ENCODE measurements at regions not wholly inside any gene's neighbourhood (a gene's known extent, or its start where the extent isn't known, plus 50 kb on each side); places are given as distances from the start of the nearest gene placed in this dataset.
"Not testable (repeated sequence)": the region's sequence is repeated elsewhere in the genome, so short reads cannot be mapped to it uniquely, and the experiment has no call there.

DNA sequence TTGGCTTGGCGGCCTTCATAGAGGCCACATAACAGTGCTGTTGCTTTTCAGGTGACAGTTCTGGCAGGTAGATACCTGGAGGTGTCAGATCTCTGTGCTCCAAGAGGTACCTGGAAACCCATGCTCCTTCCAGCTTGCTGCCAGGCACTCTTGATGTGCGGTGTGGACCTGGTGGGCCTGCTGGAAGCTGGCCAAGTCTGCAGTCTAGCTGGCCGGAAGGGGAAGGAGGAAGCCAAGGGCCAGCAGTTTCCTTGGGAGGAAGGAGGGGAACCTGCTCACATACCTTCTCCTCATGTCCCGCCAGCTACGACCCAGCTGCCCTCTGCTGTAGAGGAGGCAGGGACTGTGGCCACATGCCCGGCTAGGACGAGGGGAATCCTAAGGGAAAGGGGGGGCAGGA is 166.4 kb upstream of the AJAP1 start:
- DNase-seq (ENCODE audit: low spot score) = no peak

DNA sequence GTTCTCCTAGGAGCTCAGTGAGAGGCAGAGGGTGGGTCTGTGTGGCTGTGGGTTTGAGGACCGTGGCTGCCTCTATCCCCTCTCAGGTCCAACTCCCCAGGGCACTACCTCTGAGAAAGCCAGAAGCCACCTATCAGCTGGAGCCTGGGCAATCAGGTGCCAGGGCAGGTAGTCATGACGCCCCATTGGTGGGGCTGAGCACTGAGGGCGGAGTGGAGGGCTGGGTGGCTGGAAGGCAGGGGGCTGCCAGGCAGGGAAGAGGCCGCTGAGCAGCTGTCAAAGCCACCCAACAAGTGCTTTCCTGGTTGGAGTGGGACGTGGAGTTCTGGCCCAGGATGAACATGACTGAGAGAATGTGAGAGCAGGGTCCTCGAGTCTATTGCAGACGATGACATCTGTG is 164.9 kb upstream of the AJAP1 start:
- DNase-seq (ENCODE audit: low spot score) = no peak

DNA sequence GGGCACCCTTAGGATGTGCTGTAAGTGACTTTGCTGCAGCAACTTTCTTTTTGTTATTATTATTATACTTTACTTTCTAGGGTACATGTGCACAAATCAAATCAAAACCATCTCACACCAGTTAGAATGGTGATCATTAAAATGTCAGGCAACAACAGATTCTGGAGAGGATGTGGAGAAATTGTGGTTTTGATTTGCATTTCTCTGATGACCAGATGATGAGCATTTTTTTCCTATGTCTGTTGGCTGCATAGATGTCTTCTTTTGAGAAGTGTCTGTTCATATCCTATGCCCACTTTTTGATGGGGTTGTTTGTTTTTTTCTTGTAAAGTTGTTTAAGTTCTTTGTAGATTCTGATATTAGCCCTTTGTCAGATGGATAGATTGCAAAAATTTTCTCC is 164.4 kb upstream of the AJAP1 start:
- not testable (repeated sequence) for DNase-seq (ENCODE audit: low spot score)

DNA sequence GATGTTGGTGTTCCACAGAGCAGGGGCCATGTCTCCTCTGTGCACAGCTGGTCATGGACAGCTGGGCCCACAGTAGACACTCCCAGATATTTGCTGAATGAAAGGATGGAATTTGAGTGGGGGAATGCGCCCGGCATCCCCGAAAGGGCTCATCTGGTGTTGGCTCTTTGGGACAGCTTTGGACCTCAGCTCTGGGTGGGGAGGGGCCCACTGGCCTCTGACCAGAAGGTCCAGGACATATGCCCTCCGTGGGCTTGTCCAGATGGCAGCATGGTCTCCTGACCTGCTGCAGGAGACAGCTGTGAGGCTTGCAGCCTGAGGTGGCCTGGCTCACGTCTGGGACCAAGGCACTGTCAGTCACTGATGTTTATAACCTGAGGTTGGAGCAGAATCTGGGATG is 160.4 kb upstream of the AJAP1 start:
- DNase-seq (ENCODE audit: low spot score) = no peak

DNA sequence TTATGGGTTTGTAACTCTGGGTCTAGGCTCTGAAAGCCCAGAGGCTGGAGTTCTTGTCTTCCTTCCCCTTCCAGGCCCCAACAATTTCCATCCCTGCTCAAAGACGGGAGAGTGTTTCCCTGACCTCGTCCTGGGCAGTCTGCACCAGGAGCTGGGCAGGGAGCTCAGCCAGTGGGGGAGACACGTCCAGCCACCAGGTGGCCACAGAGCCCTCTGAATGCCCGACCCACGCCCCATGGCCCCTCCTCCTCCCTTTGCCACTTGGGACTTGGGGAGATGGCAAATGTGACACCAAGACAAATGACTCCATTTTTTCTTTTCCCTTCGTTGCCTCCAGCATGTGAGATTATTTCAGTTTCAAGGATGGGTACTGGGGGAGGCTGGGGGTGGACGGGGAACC is 159.9 kb upstream of the AJAP1 start:
- DNase-seq (ENCODE audit: low spot score) = no peak

DNA sequence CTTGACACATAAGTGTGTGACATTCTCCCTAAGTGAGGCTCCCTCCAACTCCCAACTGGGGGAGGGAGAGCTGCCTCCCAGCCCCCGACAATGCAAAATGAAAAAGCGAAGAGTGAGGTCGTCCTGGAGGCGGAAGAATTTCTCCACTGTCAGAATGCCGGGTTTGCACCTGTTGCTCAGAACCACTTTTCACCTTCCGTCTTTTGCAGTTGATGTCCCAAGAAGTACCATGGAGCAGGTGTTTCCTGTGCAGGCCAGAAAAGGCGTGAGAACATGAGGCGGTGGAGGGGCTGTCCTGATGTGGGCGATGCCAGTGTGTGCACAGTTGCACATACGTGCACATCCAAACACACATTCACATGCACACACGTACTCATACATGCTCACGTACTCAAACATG is 158.6 kb upstream of the AJAP1 start:
- DNase-seq (ENCODE audit: low spot score) = no peak

DNA sequence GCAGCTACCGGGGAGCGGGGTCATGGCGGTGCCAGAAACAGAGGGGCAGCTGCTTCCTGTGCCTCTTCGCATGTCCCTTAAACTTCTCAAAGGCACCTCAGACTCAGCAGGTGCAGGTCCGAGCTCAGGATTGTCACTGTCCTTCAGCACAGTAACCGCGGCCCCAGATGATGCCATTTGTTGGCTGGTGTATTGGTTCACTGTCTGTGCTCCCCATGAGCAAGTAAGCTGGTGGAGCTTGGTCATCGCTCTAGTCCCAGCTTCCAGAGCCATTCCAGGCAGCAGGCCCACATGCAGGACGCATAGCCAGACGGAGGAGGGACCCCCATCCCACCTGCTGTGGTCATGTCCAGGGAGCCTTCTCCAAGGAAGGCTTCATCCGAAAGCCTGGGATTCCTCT is 154.0 kb upstream of the AJAP1 start:
- DNase-seq (ENCODE audit: low spot score) = no peak

DNA sequence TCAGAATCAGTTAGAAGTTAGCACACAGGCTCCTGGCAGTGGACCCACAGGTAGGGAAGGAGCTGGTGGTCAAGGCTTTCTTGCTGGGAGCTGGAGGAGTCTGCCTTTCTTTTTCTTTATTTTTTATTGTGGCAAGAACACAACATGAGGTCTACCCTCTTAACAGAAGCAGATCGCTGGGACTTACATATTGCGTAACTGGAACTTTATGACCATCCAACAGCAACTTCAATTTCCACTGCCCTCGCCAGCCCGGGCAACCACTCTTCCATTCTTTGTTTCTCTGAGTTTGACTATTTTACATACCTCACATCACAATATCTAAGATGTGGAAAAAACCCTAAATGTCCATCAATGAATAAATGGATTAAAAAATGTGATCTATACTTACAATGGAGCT is 147.8 kb upstream of the AJAP1 start:
- no peak for DNase-seq (ENCODE audit: low spot score)

DNA sequence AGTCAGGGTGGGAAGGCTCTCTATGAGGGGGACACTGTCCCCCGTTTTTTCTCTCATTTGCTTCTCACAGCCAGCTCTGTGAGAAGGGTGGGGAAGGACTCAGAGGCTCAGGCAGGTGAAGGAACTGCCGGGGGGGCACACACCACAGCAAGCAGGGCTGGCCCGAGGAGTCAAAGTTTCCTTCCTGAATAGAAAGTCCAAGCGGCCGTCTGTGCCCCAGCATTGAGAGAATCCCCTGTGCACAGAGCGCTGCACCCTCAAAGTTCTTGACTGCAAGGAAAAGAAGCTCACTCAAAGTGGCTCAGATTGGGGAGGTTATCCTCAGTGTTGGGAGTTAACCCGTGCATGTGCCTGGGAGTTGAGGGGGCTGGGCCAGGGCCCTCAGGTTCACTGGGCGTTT is 145.2 kb upstream of the AJAP1 start:
- DNase-seq (ENCODE audit: low spot score) = no peak

DNA sequence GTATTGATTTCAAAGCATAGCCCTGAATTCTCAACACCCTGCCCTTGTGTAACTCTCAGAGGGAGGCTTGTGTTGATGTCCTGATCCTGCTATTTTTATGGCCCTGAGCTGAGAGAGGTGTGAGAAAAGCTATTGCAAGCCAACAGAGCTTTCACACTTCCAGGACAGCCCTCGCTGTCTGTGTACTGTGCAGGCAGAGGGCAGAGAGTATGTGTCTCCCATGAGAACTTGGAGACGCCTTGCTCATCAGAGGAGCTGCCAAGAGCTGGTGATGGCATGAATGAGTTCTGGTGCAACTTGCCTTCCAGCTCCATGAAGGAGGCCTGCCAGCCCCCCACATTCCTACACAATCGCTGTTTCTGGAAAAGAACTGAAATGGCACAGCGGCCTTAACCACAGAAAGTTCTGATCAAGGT is 144.1 kb upstream of the AJAP1 start:
- DNase-seq (ENCODE audit: low spot score) = no peak

DNA sequence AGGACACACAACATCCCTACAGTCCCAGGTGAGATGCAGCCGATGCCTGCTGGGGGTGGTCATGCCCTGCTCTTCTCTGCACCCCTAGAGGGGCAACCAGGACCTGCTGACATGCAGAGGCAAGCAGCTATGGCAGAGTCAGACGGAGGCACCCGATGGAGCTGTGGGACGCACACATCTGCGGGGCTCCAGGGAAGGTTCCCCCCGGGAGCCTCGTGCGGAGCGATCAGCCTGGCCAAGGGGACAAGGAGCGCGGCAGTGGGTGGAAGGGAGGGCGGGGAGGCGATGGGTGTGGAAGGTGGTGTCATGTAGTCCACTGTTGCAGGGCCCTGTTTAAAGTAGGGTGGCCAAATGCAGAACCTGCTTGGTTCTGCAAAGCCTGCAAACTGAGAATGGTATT is 143.0 kb upstream of the AJAP1 start:
- no peak for DNase-seq (ENCODE audit: low spot score)

DNA sequence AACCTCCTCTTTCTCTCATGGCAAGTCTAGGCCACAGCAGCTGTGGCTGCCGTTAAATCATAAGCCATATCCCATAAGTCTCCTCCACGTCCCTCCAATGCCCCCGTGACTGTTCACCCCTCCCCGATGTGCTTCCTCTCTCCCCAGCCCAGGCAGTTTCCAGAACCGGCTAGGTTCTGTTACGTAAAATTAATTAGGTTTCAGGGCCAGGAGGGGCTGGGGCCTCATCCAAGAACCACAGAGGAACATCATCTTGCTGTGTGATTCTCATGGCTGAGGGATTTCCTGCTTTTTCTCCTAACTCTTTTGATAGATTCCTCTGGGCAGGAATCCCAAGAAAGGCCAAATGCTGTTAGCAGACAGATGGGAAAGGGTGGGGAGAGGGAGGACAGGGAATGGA is 141.8 kb upstream of the AJAP1 start:
- DNase-seq (ENCODE audit: low spot score) = no peak

DNA sequence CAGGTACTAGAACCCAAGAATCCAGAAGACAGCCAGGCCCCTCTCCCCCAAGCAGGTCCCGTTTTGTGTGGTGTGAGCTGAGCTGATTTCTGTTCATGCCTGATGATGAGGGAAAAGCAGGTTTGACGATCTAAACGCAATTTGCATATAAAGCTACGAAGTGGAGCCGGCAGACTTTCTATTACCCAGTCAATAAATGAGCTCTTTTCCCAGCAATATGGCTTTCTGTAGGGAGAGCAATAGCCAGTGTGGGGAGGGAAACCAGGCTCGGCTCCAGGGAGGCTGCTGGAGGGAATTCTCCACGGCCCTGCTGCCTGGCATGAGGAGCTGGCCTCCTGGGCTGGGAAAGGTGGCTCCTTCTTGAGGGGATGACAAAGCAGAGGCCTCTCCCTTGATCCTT is 140.7 kb upstream of the AJAP1 start:
- no peak for DNase-seq (ENCODE audit: low spot score)

DNA sequence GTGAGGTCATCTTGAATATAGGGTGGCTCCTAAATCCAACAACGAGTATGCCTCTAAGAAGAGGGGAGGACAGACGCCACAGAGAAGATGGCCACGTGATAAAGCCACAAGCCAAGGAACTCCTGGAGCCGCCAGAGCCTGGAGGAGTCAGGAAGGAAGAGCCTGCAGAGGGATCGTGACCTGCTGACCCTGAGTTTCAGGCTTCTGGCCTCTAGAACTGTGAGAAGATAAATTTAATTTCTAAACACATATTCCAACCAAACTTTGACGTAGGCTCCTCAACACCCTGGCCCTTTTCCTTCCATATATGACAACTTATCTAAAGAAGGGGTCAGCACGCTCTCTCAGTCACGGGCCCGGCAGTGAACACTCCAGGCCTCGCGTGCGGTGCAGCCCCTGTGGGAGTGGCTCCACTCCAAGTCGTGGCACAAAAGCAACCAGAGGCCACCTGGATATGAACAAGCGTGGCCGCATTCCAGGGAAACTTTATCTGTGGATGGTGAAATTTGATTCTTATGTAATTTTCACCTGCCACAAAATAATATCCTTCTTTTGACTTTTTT is 138.6 kb upstream of the AJAP1 start:
- no peak for DNase-seq (ENCODE audit: low spot score)

DNA sequence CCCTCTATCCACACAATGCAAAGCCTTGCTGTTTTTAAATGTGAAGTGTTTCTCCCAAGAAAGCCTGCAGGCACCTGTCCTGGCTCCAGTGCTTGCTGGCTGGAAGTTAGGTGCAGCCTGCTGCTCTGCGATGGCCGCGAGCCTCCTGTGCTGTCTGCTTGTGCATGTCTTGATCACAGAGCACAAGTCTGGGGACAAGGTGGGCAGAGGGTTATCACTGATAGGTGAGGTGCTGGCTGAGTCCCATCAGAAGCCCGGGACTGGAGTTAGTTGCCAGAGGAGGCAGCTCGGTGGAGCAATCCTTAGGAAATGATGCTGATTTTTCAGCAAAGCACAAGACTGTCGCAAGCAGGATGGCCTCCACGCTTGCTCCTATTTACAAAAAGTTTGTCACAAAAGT is 137.8 kb upstream of the AJAP1 start:
- no peak for DNase-seq (ENCODE audit: low spot score)

DNA sequence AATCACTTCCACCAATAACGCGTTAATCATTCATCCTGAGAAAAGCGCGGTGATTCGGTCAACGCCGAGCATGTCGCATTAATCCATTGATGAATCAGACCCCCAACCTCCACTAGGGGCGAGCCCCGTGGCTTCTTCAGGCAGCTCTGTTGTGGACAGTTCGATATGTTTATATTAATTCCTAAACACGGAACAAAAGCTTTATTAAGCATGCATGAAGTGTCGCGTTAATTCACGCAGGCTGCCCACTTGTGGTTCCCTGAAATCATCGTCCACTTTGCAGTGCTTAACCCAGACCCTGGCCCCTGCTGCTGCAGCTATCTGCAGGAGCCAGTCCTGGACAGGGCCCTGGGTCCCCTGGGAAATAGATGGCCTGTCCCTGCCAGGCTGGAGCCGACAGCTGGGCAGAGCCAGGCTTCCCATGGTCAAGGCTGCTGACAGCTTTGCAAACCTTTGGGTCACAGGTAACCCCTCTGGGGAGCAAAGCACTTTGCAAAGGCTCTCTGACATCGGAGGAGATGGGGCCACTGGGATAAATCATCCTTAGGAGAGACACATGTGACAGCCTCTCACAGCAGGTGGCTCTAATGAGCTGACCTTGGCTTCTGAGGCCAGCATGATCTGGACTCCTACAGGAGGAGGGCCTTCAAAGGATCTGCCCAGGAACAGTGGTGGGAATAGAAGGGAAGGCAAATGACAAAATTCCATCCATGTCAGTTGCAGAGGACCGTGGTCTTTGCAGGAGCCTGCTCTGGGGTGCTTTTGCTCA is 137.0 kb upstream of the AJAP1 start:
- DNase-seq (ENCODE audit: low spot score) = no peak

DNA sequence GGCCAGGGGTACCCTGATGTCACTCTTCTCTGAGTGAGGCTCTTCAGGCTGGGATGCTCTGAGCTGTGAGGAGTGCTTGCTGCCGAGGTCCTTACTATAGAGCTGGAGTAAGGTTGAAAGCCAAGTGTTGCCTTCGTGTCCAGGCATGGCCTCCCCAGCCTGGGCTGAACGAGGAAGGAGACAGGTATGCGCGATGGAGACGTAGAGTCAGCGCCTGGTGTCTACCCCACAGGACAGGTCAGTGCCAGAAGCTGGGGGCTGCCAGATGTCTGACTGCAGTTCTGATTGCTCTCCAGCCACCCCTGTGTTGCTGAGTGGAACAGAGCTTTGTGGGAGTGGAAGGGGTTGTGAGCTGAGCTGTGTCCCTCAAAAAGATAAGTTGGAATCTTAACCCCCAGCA is 135.8 kb upstream of the AJAP1 start:
- DNase-seq (ENCODE audit: low spot score) = no peak

DNA sequence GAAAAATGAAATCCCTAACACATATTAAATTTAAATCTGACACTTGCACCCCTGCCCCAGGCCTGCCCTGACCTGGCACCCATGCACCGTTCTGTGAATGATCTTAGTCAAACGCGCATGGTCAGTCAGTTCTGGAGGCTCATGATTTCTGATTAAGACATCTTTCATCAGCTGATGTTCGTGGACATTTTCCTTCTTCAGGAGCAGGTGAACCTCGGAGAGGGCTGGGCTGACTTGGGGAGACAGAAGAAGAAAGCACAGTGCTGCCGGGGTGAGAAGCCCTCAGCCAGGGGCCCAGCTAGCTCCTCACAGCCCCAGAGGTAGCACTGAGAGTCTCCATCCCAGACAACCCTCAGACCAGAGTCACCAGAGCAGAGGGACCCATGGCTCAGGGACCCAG is 134.5 kb upstream of the AJAP1 start:
- no peak for DNase-seq (ENCODE audit: low spot score)

DNA sequence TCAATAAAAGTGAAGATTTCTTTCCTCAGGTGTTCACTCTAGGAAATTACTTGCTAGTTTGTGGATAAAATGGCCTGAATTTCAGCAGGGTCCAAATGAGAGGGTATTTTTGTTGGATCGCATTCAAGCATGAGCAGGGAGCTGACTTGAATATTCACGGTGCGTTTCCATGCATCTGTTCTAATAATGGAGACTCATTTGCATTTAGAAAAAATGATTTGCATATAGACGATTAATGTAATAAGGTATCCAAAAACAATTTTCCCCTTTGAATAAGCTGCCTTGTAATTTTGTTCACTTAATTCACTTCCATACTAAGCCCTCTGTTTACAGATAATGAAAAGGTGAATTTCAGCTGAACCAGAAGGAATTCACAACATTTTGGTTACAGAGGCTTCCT is 130.9 kb upstream of the AJAP1 start:
- no peak for DNase-seq (ENCODE audit: low spot score)

DNA sequence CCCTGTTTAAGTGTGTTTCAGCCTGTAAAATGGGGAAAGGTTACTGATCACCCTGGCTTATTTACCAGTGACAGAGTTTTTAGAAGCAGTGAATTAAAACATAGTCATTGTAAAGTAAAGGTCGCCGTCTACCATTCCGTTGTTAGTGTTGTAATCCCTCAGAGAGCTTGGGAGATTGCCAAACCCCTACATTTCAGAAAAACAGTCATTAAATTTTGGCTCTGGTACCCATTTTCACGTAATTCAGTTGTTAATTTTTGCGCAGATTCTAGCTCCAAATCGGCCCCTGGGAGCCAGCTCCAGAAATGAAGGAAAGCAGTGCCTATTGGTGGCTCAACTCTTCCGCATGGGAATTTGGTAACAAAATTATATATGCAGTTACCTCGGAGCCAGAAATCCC is 127.7 kb upstream of the AJAP1 start:
- DNase-seq (ENCODE audit: low spot score) = no peak

DNA sequence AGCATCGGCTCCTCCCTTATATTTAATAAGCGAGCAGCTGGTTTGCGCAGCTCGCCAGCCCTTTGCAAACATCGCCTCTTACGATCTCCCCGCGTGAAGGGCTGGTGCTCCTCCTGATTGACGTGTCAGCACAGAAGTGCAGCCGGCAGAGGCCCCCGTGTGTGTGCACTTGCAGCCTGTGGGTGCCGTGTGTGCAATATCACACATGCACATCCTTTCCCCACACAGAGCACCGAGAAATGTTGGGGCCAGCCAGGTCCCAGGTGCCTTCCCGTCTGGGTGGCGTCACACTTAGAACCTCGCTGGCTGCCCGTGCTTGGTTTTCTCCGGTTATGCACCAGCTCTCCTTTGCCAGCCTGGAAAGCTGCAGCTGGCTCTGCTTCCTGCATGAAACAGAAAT is 126.6 kb upstream of the AJAP1 start:
- DNase-seq (ENCODE audit: low spot score) = no peak

DNA sequence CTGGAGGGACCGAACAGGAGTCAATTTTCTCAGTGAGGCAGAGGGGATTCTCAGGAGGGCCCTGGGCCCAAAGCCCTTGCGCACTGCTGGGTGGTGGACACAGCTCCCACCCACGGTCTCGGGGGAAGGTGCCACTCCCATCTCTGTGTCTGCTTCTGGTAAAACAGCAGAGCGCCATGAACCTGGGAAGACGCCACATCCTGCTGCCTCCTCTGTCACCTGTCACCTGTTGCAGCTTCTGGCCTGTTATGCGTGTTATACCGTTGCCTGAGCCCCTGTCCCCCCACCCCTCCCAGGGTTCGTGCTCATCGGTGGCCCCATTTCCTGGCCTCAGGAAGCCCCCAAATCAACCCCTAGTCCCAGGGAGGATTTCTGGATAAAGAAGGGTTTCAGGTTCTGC is 125.8 kb upstream of the AJAP1 start:
- no peak for DNase-seq (ENCODE audit: low spot score)

DNA sequence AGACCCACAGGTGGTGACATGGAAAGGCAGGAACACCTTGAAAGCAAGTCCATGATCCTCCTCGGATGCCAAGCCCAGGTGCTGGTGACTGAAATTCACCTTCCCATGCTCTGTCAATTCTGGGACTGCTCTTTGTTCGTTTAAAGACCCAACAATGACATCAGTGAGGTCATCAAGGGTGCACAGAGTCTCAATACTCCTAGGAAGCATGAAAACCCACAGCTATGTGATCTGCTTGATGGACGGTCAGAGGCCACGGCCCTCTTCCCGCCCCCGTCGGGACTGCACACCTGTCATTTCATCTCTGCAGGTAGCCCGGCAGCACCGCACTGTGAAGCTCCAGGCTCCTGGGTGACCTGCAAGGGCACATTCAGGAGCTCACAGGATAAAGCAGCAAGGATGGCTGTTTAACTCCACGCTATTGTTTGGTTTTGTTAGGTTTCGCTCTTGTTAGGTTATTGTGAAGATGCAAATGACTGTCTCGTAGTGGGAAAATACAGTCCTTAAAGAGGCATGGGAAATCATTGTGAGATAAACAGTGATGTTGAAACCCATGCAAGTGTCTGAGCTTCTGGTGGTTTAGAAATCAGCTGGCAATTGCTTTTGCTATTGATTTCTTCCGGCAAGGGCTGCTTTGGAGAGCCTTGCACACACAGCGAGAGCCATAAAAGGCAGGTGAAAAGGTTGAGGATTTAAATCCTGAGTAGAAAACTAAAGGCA is 124.8 kb upstream of the AJAP1 start:
- DNase-seq (ENCODE audit: low spot score) = no peak

Measured in HuH-7 (cell line).